Right kidney (tissue), 1 donor: ENCODE measurements at regions not wholly inside any gene's neighbourhood (a gene's known extent, or its start where the extent isn't known, plus 50 kb on each side); places are given as distances from the start of the nearest gene placed in this dataset.

Source experiments
- DNase-seq: peaks from one replicate; pipeline ENCODE4 v3.0.0-alpha.2; 2016

GRCh38 chr16:8519179-8519578, 71.1 kb downstream of the TMEM114 start:
- no peak for DNase-seq

GRCh38 chr16:8517280-8517679, 73.0 kb downstream of the TMEM114 start:
- no peak for DNase-seq

GRCh38 chr16:8516471-8516870, 73.8 kb downstream of the TMEM114 start:
- DNase-seq = no peak

- DNase-seq = no peak
Observed at GRCh38 chr16:8512941-8513624, 77.2 kb downstream of the TMEM114 start.

GRCh38 chr16:8511464-8511863, 78.8 kb downstream of the TMEM114 start:
- no peak for DNase-seq

GRCh38 chr16:8510160-8510559, 80.2 kb downstream of the TMEM114 start:
- DNase-seq = no peak

- DNase-seq = no peak
Observed at GRCh38 chr16:8505327-8505991, 84.9 kb downstream of the TMEM114 start.

- DNase-seq = no peak
Observed at GRCh38 chr16:8502446-8502845, 87.9 kb downstream of the TMEM114 start.

GRCh38 chr16:8500351-8500750, 90.0 kb downstream of the TMEM114 start:
- no peak for DNase-seq

GRCh38 chr16:8496364-8496763, 93.9 kb downstream of the TMEM114 start:
- no peak for DNase-seq

- DNase-seq = no peak
Observed at GRCh38 chr16:8493972-8494371, 96.3 kb downstream of the TMEM114 start.

GRCh38 chr16:8492690-8493089, 97.6 kb downstream of the TMEM114 start:
- no peak for DNase-seq

GRCh38 chr16:8489580-8489979, 100.7 kb downstream of the TMEM114 start:
- DNase-seq = no peak

GRCh38 chr16:8486985-8487384, 103.3 kb downstream of the TMEM114 start:
- no peak for DNase-seq

GRCh38 chr16:8483396-8483795, 106.9 kb downstream of the TMEM114 start:
- DNase-seq = no peak

- no peak for DNase-seq
Observed at GRCh38 chr16:8481810-8482209, 108.5 kb downstream of the TMEM114 start.

GRCh38 chr16:8476824-8477223, 113.5 kb downstream of the TMEM114 start:
- no peak for DNase-seq

GRCh38 chr16:8474587-8474986, 115.7 kb downstream of the TMEM114 start:
- no peak for DNase-seq

- DNase-seq = no peak
Observed at GRCh38 chr16:8469102-8469778, 121.1 kb downstream of the TMEM114 start.

- no peak for DNase-seq
Observed at GRCh38 chr16:8464979-8465378, 125.3 kb downstream of the TMEM114 start.

GRCh38 chr16:8459085-8459733, 131.1 kb downstream of the TMEM114 start:
- DNase-seq = no peak

- no peak for DNase-seq
Observed at GRCh38 chr16:8458481-8459046, 131.7 kb downstream of the TMEM114 start.

- DNase-seq = no peak
Observed at GRCh38 chr16:8453359-8453758, 137.0 kb downstream of the TMEM114 start.
